ENCODE measurements at regions not wholly inside any gene's neighbourhood (a gene's known extent, or its start where the extent isn't known, plus 50 kb on each side); places are given as distances from the start of the nearest gene placed in this dataset.

DNA sequence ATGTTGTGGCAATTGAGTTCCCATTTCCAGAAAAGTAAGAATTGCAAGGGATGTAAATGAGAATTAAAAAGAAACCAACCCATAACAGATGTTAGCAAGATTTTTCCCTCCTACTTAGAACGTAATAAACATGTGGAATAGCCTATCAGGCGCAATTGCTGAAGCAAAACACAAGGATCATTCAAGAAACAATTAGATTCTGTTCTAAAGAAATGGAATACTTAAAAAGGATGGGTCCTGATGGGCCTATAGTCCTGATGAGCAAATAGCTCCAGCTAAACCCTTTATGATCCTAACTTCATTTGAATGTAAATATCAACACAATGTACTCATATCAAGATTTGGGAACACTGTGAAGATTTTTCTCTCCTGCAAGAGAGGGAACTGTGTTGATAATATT is 771.0 kb upstream of the CDH7 start:
- H3F3A ChIP-seq (ENCODE audit: insufficient read depth): no peaks in the 10 kb centered on the region
- no peak overlapping the region for H2AFZ ChIP-seq (ENCODE audit: low read depth, low read length, severe bottlenecking)
- H3K4me2 ChIP-seq (ENCODE audit: low read depth, low read length, poor library complexity, severe bottlenecking): no peak overlapping the region
- no peaks in the 10 kb centered on the region for H3K9me2 ChIP-seq (replicated peaks; ENCODE audit: insufficient read depth, low read length)
- H3K36me3 ChIP-seq (ENCODE audit: low read length): no peaks in the 10 kb centered on the region
- no peak overlapping the region for H3K27ac ChIP-seq (ENCODE audit: low read depth, low read length)
- no peak overlapping the region for H3K4me3 ChIP-seq (ENCODE audit: insufficient read depth, low read length, poor library complexity, severe bottlenecking)
- H4K20me1 ChIP-seq (ENCODE audit: low read depth, low read length): no peaks in the 10 kb centered on the region
- H3K27me3 ChIP-seq (ENCODE audit: low read length): no peaks in the 10 kb centered on the region
- TF ChIP-seq EZH2phosphoT487 (conservative IDR thresholded peaks at IDR 0.05; ENCODE audit: low read length): no peak
- TF ChIP-seq, protein P1, sequence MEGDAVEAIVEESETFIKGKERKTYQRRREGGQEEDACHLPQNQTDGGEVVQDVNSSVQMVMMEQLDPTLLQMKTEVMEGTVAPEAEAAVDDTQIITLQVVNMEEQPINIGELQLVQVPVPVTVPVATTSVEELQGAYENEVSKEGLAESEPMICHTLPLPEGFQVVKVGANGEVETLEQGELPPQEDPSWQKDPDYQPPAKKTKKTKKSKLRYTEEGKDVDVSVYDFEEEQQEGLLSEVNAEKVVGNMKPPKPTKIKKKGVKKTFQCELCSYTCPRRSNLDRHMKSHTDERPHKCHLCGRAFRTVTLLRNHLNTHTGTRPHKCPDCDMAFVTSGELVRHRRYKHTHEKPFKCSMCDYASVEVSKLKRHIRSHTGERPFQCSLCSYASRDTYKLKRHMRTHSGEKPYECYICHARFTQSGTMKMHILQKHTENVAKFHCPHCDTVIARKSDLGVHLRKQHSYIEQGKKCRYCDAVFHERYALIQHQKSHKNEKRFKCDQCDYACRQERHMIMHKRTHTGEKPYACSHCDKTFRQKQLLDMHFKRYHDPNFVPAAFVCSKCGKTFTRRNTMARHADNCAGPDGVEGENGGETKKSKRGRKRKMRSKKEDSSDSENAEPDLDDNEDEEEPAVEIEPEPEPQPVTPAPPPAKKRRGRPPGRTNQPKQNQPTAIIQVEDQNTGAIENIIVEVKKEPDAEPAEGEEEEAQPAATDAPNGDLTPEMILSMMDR (IDR thresholded peaks at IDR 0.05; ENCODE audit: insufficient read depth, low read length, poor library complexity, severe bottlenecking): no peak
- no peaks in the 10 kb centered on the region for H3K79me2 ChIP-seq (ENCODE audit: insufficient read depth, low read length)
- no peaks in the 10 kb centered on the region for H3K9me3 ChIP-seq (ENCODE audit: insufficient read depth, low read length)
- no peak overlapping the region for H3K9ac ChIP-seq (ENCODE audit: low read length)

DNA sequence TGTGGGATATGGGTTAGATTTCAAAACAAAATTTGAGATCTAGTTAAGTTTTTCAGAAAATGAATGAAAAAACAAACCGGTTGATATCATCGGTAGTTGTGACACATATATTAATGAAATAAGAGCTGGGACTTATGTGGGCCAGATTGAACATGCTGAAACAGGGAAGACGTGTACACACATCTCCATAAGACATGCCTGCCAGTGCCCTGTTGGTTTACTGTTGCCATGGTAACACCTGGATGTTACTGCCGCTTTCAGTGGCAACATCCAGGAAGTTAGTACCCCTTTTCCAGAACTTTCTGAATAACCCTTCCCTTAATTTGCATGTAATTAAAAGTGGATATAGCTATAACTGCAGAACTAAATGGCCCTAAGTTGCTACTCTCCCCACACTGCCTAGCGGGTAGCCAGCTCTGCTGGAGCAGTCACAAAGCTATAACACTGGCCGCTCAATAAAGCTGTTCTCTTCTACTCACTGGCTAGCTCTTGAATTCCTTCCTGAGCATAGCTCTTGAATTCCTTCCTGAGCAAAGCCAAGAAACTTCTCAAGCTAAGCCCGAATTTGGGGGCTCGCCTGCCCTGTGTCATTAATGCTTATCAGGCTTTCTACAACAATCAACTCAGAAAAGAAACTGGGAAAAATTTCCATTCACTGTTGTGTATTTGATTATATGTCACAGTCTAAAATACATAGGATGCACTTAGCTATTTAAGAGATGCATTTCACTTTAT is 776.3 kb upstream of the CDH7 start:
- no peak for TF ChIP-seq EZH2phosphoT487 (conservative IDR thresholded peaks at IDR 0.05; ENCODE audit: low read length)
- TF ChIP-seq, protein P1 (IDR thresholded peaks at IDR 0.05; ENCODE audit: insufficient read depth, low read length, poor library complexity, severe bottlenecking): no peak
- H3K79me2 ChIP-seq (ENCODE audit: insufficient read depth, low read length): no peaks in the 10 kb centered on the region
- H3K9me2 ChIP-seq (replicated peaks; ENCODE audit: insufficient read depth, low read length): no peaks in the 10 kb centered on the region
- H3F3A ChIP-seq (ENCODE audit: insufficient read depth): no peaks in the 10 kb centered on the region
- no peak overlapping the region for H3K4me2 ChIP-seq (ENCODE audit: low read depth, low read length, poor library complexity, severe bottlenecking)
- no peaks in the 10 kb centered on the region for H3K27me3 ChIP-seq (ENCODE audit: low read length)
- H3K9ac ChIP-seq (ENCODE audit: low read length): no peak overlapping the region
- H2AFZ ChIP-seq (ENCODE audit: low read depth, low read length, severe bottlenecking): no peak overlapping the region
- no peaks in the 10 kb centered on the region for H3K36me3 ChIP-seq (ENCODE audit: low read length)
- H4K20me1 ChIP-seq (ENCODE audit: low read depth, low read length): no peaks in the 10 kb centered on the region
- no peaks in the 10 kb centered on the region for H3K9me3 ChIP-seq (ENCODE audit: insufficient read depth, low read length)
- H3K4me3 ChIP-seq (ENCODE audit: insufficient read depth, low read length, poor library complexity, severe bottlenecking): no peak overlapping the region
- no peak overlapping the region for H3K27ac ChIP-seq (ENCODE audit: low read depth, low read length)

DNA sequence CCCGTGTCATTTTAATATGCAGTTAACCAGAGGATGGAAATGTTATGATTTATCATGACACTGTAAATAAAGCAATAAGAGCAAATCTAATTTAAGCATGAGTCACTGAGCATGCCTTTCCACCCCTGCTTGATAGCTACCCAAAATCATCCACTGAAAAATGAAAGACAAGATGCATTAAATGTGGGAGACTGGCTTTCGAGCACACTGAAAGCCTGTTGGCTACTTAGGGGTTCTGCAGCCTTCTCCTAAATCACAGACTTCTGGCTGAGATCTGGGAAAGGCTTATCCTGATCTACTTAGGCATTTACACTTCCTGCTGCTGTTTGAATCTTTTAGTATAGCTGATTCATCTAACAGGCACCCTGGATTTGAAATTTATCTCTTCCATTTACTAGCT is 778.3 kb upstream of the CDH7 start:
- Histone ChIP-seq H3K9me3 (ENCODE audit: insufficient read depth, low read length) (no peaks in the 10 kb centered on the region), H3K9ac (ENCODE audit: low read length) (no peak overlapping the region), H3F3A (ENCODE audit: insufficient read depth) (no peaks in the 10 kb centered on the region), H2AFZ (ENCODE audit: low read depth, low read length, severe bottlenecking) (no peak overlapping the region), H3K9me2 (replicated peaks; ENCODE audit: insufficient read depth, low read length) (no peaks in the 10 kb centered on the region), H3K79me2 (ENCODE audit: insufficient read depth, low read length) (no peaks in the 10 kb centered on the region), H3K36me3 (ENCODE audit: low read length) (no peaks in the 10 kb centered on the region), H3K4me2 (ENCODE audit: low read depth, low read length, poor library complexity, severe bottlenecking) (no peak overlapping the region), H3K27me3 (ENCODE audit: low read length) (no peaks in the 10 kb centered on the region), H3K4me3 (ENCODE audit: insufficient read depth, low read length, poor library complexity, severe bottlenecking) (no peak overlapping the region), H4K20me1 (ENCODE audit: low read depth, low read length) (no peaks in the 10 kb centered on the region), H3K27ac (ENCODE audit: low read depth, low read length) (no peak overlapping the region)
- TF ChIP-seq, protein P1 (IDR thresholded peaks at IDR 0.05; ENCODE audit: insufficient read depth, low read length, poor library complexity, severe bottlenecking): no peak
- TF ChIP-seq EZH2phosphoT487 (conservative IDR thresholded peaks at IDR 0.05; ENCODE audit: low read length): no peak

Data from SU-DHL-6 (cell line).